ENCODE measurements at regions not wholly inside any gene's neighbourhood (a gene's known extent, or its start where the extent isn't known, plus 50 kb on each side); places are given as distances from the start of the nearest gene placed in this dataset.

DNA sequence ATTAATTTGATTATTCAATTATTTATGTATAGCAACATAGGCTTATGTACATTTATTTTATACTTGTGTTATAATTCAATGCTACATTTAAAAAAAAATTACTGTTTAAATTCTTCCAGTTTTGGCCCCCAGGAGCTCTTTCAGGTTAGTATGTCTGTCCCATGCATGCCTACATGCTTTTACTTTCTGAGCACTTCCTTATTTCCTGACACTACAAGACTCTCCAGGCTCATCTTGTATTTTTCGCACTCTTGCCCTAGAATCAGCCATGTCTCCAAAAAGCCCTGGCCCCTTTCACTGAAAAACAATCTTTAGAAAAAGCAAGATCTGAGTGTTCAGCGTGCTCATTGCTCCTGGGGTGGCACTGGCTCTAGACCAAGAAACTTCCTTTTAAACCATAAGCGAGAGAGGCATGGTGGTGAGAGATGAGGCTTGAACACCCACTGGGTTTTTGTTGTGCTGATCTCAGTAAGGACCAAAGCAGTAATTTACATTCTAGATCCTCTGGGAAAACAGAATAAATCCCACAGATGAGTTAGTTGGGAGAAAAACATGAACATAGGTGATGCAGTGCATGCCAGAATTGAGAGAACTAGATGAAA is 95.0 kb downstream of the SLC30A10 start:
- H3K4me3 ChIP-seq (ENCODE audit: low read depth, low read length) = no peak overlapping the region
- TF ChIP-seq, protein P1, sequence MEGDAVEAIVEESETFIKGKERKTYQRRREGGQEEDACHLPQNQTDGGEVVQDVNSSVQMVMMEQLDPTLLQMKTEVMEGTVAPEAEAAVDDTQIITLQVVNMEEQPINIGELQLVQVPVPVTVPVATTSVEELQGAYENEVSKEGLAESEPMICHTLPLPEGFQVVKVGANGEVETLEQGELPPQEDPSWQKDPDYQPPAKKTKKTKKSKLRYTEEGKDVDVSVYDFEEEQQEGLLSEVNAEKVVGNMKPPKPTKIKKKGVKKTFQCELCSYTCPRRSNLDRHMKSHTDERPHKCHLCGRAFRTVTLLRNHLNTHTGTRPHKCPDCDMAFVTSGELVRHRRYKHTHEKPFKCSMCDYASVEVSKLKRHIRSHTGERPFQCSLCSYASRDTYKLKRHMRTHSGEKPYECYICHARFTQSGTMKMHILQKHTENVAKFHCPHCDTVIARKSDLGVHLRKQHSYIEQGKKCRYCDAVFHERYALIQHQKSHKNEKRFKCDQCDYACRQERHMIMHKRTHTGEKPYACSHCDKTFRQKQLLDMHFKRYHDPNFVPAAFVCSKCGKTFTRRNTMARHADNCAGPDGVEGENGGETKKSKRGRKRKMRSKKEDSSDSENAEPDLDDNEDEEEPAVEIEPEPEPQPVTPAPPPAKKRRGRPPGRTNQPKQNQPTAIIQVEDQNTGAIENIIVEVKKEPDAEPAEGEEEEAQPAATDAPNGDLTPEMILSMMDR (IDR thresholded peaks at IDR 0.05; ENCODE audit: insufficient read depth, low read depth, low read length) = no peak
- no peak for DNase-seq (ENCODE audit: low read depth)

DNA sequence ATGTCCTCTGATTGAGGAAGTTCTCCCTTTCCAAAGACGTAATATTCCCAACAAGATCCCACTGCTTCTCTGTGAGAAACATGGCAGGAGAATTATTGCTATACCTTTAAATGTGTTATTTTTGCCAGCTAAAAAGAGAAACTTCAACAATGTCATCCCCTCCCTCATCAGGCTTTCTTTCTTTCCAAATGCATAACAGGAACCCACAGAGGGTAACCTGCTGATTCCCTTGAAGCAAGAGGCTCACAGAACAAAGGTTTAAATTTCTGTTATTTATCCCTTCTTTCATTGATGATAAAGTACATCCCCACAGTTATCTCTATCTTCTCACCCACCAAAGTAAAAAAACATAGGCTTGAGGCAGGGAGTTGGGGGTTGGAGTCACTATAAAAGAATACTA is 102.1 kb downstream of the SLC30A10 start:
- no peak overlapping the region for H3K4me3 ChIP-seq (ENCODE audit: low read depth, low read length)
- DNase-seq (ENCODE audit: low read depth) = no peak
- TF ChIP-seq, protein P1 (IDR thresholded peaks at IDR 0.05; ENCODE audit: insufficient read depth, low read depth, low read length) = no peak

DNA sequence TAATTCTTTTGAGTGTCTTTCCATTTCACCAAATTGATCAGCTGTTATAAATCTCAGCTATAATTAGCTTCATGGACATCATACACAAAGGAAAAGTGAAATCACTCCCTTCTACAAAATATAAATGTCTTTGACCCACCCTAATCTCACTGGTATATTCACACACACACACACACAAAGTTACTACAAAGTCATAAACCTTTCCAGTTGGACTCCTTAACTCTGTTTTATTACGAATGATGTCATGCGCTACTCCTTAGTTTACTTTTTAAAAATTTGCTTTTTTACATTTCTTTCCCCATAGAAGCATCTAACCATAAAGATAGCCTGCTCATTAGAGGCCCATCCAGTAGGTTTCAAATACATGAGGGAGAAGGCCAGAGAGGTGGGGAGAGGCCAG is 103.0 kb downstream of the SLC30A10 start:
- no peak for DNase-seq (ENCODE audit: low read depth)
- TF ChIP-seq, protein P1 (IDR thresholded peaks at IDR 0.05; ENCODE audit: insufficient read depth, low read depth, low read length) = no peak
- no peak overlapping the region for H3K4me3 ChIP-seq (ENCODE audit: low read depth, low read length)

DNA sequence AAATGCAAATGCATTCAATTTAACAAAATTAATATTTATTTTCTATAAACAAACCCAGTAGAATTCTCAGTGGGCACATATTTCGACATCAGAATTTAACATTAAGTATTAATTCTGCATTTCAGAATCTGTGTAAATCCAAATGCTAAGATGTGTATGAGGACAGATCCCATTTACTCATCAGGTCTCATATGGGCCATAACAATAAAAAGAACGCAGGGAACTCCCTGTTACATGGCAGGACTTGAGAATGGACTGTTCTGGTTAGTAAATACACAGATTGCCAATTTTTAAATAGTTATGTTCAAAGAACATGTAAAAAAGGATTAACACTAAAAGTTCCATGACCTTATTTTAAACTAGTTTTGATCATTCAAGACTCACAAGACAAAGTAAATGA is 104.0 kb downstream of the SLC30A10 start:
- TF ChIP-seq, protein P1 (IDR thresholded peaks at IDR 0.05; ENCODE audit: insufficient read depth, low read depth, low read length) = no peak
- no peak for DNase-seq (ENCODE audit: low read depth)
- H3K4me3 ChIP-seq (ENCODE audit: low read depth, low read length) = no peak overlapping the region

DNA sequence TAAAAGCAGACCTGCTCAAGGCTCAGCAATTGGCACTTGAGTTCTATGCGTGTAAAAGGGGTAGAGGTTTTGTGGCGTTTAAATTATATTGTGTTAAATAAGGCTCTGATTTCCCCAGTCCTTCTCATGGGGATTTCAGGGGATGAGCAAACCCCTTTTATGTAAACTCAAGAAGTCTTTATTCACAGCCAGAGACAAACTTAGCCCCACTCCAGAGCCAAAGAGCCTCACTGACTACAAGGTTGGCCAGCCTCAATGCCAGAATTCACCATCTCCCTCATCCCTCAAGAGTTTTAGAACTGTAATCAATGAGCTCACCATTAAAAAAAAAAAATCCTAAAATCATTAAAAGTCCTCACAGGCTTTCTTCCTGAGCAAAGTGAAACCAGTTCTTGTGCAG is 107.8 kb downstream of the SLC30A10 start:
- no peak for DNase-seq (ENCODE audit: low read depth)
- H3K4me3 ChIP-seq (ENCODE audit: low read depth, low read length) = no peak overlapping the region
- TF ChIP-seq, protein P1 (IDR thresholded peaks at IDR 0.05; ENCODE audit: insufficient read depth, low read depth, low read length) = no peak

DNA sequence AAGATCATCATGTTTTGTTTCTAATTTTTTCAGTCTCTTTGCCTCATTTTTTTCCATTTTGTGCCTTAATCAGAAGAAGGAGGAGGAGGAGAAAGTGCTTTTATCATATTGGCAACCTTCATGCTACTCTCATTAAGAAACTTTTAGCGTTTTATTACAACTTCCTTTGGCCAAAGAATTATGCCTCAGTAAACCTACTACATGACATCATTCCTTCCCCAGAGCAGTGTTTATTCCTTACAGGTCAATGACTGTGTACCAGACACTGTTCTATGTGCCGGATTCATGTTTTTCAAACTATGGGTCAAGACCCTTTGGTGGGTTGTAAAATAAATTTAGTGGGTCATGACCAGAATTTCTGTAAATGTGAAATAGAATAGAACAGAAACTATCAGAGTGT is 110.4 kb downstream of the SLC30A10 start:
- H3K4me3 ChIP-seq (ENCODE audit: low read depth, low read length) = no peak overlapping the region
- TF ChIP-seq, protein P1 (IDR thresholded peaks at IDR 0.05; ENCODE audit: insufficient read depth, low read depth, low read length) = no peak
- DNase-seq (ENCODE audit: low read depth) = no peak

DNA sequence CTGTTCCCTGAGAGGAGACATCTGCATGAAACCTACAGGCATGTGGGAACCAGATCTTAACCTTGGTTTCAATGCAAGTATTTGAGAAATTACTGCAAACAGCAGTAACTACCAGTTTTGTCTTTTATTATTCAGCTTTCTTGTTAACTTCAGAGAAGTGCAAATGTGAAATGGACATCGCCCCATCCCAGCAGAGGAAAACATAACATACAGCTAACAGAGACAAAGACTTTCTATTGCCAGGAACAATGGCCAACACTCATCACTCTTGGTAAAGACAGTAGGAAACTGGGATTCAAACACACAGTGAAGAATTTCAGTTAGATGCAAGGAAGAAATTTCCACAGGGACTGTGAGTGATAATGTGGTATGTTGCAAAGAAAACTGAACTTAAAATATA is 115.1 kb downstream of the SLC30A10 start:
- no peak for DNase-seq (ENCODE audit: low read depth)
- TF ChIP-seq, protein P1 (IDR thresholded peaks at IDR 0.05; ENCODE audit: insufficient read depth, low read depth, low read length) = no peak

More for the DNA sequence above, 115.1 kb downstream of the SLC30A10 start:
- no peak overlapping the region for H3K4me3 ChIP-seq (ENCODE audit: low read depth, low read length)

Measured in fibroblast of villous mesenchyme (primary cell).